GM18951 (cell line): ENCODE measurements at regions not wholly inside any gene's neighbourhood (a gene's known extent, or its start where the extent isn't known, plus 50 kb on each side); places are given as distances from the start of the nearest gene placed in this dataset.

Experiments
- POLR2A ChIP-seq: IDR thresholded peaks from 4 replicates; pipeline ENCODE4 v1.6.1; 2011; ENCODE audit warnings: mild to moderate bottlenecking; ENCODE audit not compliant: insufficient read length, insufficient read depth; ENCODE audit errors: extremely low read depth
- in situ Hi-C: fragments of 300-500 bp; cut with MboI; formaldehyde crosslinking; loops from one replicate; pipeline ENCODE4 v1.12.0; 2022; ENCODE audit warnings: low sequenced_read_pairs, mixed read lengths, inconsistent platforms; ENCODE audit not compliant: unreplicated experiment

DNA sequence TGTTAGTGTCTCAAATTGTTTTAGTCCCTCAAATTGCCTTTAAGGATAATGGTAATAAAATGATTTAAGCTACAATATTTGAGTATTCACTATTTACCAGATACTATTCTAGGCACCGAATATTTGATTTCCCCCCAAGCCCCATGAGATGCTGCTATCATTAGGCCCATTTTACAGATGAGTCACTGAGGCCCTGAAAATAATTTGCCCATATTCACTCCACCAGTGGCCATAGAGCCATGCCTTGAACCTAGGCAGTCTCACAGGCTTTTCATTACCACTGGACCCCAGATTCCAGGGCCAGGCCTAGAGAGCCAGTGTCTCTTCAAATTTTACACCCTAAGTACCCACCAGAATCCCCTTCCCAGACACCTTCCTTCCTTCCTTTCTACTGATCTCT is 133.7 kb downstream of the LINC00237 start:
- no peak for TF ChIP-seq POLR2A
- in situ Hi-C loops, result no loop called here

DNA sequence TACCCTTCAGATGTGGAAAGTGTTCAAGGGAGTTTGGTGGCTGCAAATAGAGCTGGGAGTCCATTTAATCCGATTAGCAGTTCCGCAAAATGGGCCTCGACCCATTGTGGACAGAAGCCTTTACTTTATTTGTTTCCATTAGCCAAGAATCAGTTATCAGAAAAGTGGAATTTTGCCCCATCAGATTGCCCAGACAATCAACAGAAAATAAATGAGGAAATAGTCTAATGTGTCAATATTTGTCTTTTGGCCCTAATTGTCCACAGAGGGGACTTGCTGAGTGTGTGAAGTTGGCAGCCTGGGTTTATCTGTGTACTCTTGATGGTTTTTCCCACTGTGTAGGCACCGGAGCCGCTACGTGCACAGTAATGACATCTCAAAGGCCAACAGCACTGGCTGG is 134.3 kb downstream of the LINC00237 start:
- in situ Hi-C loops, result no loop called here
- TF ChIP-seq POLR2A, result no peak

DNA sequence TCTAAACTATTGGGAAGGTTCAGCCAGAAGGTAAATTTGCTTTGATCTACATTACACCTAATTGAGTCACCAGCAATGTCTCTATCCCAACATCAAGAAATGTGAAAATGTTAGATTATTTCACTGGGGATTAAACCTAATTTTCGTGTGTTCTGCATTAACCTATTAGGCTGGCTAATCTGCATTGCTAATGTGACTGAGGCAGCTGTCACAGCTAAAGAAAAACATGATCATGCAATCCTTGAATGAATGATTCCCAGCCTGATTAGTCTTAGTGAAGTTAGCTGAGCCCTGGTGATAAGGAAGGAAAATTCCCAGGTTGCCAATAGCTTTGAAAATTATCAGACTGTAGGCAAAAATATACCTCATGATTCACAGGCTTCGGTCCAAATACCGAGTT is 135.3 kb downstream of the LINC00237 start:
- in situ Hi-C loops, result no loop called here
- no peak for TF ChIP-seq POLR2A

DNA sequence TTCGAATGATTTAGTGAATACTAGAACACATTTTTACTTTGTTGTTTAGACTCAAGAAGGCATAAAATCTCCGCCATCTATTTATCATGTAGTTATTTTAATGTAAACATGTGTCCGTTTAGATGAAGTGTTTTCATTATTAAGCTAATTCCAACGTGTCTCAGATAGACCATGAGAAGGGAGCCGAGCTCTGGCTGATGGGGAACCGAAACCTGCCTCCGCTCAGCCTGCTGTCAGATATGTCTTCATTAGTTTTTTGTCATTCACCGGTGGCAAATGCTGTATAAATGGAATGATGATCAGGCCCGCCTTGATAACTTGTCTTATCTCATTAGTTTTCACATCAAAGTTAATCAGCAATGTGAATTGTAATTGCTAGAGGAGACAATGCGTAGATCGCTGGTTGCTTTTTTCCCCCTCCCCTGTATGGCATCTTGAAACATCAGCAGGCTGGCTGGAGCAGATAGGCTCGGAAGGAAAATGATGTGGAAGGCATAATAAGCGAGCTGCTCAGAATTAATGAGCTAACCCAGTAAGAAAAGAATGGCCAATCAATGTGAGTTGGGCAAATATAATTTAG is 136.4 kb downstream of the LINC00237 start:
- in situ Hi-C loops, result no loop called here
- no peak for TF ChIP-seq POLR2A

DNA sequence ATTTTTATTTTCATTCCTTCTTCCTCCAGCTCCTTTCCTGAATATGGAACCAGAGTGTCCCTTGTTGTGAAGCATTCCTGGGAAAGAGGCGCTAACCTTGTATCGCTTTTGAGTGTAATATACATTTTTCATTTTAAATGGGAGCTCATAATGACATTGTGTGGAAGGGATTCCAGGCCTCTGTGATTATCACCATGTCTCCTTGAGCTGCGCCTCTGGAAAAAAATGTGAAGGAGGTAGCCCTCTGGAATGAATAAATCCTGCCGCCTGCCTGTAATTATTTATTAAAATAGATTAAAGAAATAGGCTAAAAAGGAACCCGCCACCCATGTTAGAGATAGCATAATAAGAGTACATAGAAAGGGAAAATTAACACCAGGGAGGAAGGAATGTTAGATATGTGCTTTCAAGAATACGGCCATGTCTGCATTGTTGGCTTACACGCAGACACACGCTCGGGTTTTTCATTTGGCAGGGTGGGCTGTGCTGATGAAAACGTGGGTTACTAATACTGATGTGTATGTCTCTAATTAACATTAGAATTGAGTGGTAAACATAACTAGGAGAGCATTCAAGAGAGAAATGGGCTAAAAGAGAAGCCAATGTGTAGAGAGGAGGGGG is 138.5 kb downstream of the LINC00237 start:
- TF ChIP-seq POLR2A, result no peak
- in situ Hi-C loops, result no loop called here

DNA sequence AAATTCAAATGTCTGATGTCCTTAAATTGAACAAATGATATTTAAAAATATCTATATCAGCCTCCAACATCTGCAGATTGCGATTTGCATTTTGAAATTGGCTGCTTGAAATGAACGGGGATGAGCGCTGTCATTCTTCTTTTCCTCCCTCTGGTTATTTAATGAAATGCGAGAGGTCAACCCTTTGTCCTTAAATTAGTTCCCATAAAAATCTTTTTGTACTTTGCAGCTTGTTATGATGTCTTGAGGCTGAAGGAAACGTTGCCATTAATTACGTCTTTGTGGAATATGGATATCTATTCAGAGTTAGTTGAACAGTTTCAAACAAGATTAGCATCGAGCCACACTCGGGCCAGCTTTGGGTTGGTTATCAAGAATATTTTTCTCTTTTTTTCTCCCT is 140.0 kb downstream of the LINC00237 start:
- no peak for TF ChIP-seq POLR2A
- in situ Hi-C loops, result no loop called here

DNA sequence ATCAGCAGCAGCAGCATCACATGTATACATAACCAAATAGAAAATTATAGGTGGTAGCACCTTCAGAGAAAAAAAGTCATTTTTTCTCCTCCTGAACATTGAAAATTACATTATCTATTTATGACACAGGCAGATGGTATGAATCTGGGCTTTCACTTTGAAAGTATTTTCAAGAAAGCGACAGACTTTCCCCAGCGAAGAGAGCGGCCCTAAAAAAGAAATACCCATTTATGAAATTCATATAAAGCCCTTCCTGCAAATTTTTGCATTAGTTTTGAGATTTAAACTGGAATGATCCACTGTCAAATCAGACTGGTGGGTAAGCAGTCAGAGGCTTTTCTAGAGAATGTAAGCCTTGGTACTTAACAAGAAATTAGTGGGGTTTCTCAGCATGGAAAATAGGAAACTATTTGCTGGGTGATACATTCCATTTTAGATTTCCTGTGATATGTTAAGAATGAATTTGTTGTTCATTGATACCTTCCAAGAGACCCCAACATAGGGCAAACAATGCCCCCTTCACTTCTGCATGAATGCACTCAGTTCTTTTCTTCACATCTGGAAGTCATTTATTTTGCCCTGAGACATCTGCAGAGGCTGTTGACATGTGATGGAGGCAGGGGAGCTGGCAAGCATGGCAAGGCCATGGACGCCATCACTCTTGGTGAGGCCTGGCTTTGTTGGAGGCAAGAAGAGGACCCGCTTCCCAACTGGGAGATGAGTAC is 147.0 kb downstream of the LINC00237 start:
- in situ Hi-C loops, result no loop called here
- TF ChIP-seq POLR2A, result no peak

DNA sequence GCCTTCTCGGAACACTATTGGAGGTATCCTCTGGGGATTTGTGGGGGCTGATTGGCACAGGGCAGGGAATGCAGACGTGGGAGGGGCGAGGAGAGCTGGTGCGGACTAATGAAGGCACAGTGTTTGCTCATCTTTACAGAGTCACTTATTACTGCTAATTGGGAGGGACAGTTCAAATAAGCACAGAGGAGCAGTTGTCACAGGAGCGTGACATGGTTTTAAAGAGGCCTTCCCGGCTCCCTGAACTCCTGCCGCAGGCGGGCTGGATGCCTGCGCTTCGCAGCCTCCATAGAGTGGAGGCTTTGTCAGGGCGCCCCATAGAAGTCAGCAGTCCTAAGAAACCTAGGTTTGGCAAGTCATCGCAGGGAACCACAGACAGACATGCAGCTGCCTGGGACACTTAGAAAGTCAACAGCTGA is 149.6 kb downstream of the LINC00237 start:
- TF ChIP-seq POLR2A, result no peak
- in situ Hi-C loops, result no loop called here

DNA sequence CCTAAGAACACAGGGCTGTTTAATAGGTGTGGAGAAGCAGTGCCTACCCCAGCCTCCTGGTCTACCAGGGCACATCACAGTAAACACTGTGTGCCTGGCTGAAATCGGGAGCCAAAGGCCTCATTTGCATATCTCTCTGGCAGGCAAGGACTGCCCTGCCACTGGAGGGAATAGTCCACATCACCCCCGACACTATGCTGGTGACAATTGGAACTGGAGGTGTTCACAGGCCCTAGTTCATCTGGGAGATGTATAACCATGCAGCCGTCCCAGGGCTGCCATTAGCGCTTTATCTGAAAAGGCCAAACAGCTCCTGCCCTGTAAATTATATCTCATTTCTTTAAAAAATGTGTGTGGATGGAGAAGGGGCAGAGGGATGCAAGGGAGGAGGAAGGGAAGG is 150.3 kb downstream of the LINC00237 start:
- TF ChIP-seq POLR2A, result no peak
- in situ Hi-C loops, result no loop called here

DNA sequence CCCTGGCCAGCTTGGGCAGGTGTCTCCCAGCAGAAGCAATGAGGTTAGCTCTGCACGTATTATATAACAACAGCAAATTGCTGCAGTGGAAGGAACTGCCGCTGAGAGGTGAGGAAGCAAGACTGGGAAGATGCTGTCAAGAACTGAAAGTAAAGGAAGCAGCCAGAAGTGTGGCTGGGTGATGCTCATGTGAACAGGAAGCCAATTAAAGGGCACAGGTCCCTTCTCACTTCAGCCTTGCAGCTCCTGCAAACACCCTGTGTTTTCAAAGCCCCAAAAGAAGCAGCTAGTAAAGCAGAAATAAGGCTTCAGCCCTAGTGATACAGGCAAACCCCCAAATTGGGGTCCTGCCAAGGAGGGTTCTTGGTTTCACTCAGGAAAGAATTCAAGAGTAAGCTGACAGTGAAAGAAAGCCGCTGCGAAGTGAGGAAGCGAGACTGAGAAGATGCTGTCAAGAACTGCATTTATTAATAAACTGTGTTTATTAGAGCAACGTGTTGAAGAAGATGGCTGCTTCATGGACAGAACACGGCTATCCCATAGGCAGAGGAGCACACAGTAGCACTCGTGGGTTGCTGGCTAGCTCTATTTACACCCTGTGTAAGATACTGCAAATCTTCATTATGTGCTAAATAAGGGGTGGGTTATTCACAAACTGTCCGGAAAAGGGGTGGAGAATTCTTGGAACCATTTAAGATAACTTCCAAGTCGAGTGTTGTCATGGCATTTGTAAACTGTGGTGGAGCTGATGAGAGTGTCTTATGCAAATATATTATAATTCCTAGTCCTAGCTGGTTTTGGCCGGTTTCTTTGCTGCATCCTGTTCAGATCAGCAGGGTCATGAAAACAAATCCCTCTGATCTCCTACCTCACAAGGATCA is 152.2 kb downstream of the LINC00237 start:
- in situ Hi-C loops, result no loop called here
- no peak for TF ChIP-seq POLR2A

DNA sequence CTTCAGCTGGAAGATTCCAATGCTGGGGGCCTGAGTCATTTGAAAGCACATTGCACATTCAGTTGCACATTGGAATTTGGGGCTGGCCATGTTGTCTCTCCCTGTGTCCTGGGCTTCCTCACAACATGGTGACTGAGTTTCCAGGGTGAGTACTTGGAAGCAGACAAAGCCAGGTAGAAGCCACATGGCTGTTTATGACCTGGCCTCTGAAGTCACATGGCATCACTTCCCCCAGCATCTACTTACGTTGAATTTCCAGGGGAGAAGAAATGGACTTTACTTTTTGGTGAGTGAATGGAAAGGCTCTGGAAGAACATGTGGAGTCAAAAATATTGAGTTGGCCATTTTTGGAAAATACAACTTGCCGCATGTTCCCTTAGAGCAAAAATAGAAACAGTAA is 155.5 kb downstream of the LINC00237 start:
- no peak for TF ChIP-seq POLR2A
- in situ Hi-C loops, result no loop called here

DNA sequence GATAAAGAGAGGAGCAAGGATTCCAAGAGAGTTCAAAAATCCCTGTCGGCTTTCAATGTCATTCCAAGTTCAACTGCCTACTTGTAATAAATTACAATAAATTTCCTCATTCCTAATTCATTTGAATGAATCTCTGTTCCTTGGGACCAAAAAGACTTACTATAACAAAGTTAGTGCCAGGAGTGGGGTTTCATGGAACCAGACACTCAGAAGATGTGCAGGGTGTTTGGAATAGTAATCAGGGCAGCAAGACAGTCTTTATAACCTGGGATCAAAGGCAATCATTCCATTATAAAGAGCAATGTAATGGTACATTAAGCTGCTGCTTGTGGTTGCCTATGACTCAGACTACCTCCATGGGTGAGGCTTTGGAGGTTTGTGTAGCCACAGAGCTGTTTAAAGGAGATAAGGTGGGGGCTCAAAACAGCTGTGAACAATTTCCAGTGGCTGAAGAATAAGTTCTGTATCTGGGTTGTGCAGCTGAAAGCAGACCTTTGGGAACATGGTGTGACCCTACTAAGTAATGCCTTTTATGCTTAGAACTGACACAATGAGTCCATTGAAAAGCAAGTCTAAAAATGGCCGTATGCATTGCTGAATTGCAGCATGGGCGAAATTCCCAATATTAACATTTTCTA is 159.9 kb downstream of the LINC00237 start:
- no peak for TF ChIP-seq POLR2A
- in situ Hi-C loops, result no loop called here

DNA sequence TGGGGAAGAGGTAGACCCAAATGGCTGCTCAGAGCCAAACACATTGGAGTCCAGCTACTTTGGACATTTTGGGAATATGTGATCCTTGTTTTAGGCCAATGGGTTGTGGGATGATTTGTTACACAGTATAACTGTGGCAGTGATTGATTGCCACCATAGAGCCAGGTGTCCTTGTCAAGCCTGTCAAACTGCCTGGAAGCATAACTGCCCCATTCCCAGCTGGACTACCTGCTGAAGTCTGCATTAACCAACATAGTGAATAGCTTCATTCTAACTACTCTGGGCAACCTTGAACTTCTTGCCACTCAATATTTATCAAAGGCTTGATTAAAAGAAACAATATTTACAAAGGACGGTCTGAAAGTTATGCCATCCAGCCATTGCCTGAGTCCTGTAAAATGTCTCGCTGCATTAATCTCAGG is 164.7 kb downstream of the LINC00237 start:
- no peak for TF ChIP-seq POLR2A
- in situ Hi-C loops, result no loop called here
